Activated CD4-positive, alpha-beta T cell treated with anti-CD3 and anti-CD28 coated beads, Interleukin-10, Interleukin-2, amounts not matched to agents 100 ng/mL and 50 ng/mL, durations not matched to agents 16 hours and 8 hours (primary cell): ENCODE measurements at regions not wholly inside any gene's neighbourhood (a gene's known extent, or its start where the extent isn't known, plus 50 kb on each side); places are given as distances from the start of the nearest gene placed in this dataset.

Source experiments
- DNase-seq: peaks from one replicate; pipeline ENCODE4 v3.0.0-alpha.2; 2020

DNA sequence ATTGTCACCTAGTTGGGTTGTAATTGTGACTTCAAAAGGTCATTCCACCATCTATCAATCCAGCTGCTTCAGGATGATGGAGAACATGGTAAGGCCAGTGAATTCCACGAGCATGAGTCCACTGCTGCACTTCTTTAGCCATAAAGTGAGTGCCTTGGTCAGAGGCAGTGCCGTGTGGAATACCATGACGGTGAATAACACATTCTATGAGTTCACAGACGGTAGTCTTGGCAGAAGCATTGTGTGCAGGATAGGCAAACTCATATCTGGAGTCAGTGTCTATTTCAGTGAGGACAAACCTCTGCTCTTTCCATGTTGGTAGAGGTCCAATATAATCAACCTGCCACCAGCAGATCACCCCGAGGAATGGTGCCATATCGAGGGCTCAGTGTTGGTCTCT is 650.9 kb downstream of the KCNJ2 start:
- no peak for DNase-seq

DNA sequence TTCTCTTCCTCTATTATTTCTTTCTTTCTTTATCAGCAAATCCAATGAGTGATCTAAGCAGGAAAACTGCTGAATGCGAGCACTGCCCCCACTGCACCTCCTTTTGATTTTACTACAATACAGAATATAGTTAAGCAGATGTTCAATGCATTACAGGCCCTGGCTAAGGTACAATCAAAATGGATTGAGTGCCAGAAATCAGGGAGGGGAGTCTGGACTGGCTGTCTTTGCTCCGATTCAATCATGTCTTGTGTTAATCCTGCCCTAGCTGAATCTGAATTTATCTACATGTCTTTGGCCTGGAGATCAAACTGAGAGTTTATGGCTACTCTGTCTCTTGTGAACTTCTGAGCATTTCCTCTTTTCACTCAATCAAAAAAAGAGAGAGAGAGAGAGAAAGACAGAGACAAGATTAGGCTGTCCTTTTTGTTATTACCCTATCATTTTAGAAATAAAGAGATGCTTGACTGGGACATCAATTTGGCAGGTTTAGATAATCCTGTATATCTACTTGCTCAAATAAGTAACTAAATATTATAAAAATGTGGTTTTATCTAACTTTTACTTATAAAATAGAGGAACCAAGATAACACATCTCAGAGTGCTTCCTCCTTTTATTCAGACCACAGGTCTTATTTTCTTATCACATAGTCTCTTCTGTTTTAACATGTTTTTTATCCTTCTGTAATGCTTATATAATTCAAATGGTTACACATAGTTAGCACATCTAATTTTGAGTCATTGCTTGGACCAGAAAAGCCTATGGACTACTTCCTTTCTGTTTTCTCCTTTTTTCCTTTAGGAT is 656.2 kb downstream of the KCNJ2 start:
- DNase-seq: no peak

DNA sequence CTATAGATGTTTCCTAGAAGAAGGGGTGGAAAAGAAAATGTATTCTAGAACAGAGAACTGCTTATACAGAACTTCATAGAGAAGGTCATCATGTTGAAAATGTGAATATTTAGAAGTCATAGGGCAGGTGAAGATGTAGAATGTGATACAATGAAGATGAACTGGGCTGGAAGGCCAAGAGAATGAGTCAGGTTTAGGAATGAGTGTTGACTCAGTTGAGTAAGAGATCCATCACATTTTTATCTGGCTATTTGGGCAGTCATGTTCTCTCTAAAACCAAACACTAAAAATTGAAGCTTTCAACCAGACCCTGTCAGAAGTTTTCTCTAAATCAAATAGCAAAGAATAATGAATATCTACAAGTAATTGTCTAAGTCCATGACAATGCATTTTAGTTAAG is 660.5 kb downstream of the KCNJ2 start:
- DNase-seq: no peak

DNA sequence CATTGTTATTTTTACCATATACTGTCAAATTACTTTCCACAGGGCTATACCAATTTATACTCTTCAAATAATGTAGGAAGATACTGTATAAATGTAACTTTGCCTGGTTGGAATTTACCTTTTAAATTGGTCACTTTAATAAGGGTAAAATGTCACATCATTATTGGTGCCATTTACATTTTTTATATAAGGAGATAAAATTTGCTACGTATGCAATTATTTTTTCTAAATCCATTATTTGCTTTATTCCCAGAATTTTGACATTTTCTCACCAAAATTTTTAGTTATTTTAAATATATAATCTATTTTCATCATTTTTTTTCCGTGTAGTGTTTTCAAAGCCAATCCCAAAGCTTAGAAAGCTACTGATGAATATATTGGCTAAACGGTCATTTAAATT is 664.7 kb downstream of the KCNJ2 start:
- no peak for DNase-seq

DNA sequence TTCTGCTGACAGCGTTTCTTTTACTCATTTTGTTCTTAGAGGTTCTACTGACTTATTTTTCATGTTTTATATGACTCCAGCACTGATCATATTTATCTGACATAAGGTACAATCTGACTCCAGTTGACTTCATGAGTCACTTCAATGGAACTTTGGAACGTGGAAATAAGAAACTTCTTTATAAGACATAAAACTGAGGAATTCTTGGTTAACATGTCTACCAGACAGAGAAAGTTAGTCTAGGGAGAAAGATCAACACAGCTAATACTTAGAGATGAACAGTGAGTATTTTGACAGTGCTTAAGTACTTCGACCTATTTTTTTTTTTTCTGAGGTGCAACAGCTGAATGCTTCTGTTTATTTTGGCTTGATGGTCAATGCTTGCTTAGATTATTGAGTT is 679.5 kb downstream of the KCNJ2 start:
- DNase-seq: no peak

DNA sequence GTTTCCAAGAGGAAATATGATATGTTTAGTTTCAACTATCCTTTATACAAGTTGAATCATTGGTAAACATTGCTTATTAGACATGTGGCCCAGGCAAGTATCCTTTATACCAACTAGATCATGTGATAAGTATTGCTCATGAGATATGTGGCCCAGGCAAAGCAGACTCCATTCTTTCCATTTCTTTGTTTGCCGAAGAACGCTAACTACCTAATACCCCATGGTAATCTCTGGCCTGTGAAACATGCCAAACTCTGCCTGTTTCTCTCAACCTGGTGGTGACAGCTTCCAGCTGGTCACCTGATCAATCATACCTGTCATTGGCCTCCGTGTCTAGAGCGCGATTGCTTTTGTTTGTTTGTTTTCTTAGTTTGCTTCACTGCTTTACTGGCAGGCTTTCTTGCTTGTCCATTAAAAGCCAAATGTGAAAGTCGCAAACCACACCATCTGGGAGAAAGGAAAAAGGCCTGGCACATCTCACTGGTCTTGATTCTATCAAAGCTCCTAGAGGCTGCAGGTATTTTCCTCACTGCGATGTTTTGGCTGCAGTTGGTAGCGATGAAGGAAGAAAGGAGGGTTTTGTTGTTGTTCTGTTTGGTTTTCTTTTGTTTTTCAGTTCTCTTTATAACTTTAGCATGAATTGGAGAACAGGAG is 686.2 kb downstream of the KCNJ2 start:
- no peak for DNase-seq

DNA sequence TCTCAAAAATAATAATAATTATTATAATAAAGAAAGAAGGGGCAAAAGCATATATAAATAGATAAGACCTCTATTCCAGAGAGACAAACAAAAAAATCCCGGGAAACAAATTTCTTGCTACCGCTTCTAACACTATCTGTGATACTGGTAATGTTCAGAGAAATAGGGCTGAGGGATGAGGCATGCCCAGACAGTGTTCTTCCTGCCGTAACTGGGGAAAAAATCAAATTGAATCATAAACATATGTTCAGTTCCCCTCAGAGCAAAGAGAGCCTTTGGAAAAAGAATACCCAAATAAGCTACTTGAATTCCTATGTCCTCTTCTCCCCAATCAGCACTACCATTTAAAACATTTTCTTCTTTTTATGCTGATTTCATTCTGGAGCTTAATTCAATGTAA is 688.0 kb downstream of the KCNJ2 start:
- DNase-seq: no peak

DNA sequence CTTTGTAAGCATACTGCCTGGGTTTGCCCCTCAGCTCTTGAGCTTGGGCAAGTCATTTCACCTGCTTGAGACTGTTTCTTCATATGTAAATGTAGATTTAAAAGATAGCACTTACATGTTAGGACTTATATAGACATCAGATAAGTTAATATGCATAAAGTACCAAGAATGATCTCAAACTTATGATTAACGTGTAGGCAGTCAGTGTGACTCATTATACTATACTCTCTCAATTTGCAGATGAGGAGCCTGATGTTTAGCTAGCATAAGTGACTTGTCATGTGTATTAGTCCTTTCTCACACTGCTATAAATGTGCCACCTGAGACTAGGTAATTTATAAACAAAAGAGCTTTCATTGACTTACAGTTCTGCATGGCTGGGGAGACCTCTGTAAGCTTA is 690.5 kb downstream of the KCNJ2 start:
- no peak for DNase-seq

DNA sequence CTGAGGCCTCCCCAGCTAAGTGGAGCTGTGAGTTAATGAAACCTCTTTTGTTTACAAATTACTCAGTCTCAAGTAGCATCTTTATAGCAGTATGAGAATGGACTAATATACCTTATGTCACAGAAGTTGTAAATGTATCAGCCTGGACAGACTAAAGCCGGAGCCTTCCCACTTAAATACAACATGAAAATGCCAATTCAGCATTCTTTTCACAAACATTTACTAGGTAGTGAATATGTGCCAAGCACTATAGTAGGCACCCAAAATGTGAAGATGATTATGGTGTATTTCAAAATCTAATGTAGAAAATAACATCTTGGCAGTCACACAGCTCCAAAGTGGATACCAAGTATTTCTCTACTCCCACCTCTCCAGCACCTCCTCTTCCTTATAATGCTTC is 693.0 kb downstream of the KCNJ2 start:
- no peak for DNase-seq

DNA sequence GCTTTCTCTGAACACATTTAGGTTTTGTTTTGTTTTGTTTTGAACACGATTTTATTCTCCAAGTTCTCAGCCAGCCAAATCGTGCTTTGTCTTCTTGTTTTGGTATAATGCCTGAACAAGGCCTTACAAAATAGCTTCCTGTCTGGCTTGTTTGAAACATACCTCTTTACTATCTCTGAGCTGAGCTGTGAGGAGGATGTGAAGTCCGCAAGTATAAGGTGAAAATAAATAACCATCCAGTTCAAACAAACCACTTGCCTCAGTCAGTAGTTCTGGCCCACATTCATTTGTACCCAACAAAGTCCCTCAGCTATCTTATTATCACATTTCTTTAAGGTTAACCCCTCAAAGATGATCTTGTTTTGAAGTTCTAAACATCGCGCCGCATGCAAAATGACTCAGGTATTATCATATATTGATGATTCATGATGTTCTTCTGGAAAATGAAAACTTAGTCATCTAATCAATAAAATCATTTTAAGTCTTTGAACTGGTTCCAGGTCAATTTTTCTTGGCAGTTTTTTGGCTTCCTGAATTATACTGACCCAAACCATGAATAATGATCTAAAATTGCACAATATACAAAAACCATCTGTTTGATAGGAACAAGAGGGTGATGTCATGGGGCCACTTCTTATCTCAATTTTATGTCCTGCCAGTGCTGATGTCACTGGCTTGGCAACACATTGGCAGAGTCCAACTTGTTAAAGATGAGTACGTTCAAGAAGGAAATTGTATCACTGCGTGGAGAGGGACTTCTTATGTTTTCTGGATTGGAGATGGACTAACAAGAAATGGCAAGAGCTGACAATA is 694.3 kb downstream of the KCNJ2 start:
- no peak for DNase-seq

DNA sequence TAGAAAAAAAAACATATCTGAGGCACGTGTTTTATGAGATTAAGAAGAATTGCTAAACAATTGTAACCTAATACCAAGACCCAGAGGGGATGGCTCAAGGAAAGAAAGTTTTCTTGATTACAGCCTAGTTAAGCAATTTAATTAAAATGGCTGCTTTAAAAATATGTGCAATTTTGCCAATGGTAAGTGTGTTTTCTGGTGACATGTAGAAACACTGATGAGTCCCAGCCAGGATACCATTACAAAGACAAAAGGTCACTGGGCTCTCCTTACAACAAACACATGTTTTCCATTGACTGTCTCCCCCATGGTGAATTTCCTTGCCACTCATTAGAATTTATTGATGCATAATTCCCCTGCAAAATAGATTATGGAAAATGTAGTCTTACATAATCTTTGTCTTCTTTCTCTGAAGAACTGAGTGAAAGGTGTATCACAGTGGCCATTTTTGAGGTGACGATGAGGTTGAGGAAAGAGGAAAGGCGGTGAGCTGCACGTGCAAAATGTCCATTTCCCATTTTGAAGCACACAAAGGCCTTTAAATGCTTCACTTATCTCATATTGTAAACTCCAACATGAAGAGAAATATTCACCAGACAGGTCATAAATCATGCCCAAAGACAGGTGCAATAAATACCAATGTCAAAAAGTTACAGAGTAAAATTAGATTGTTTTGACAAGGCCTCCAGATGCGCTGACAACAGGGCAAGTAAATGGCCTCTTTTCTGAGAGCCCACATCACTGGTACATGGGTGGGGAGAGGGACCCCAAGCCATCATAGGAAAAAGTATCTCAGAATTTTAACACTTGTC is 696.9 kb downstream of the KCNJ2 start:
- no peak for DNase-seq

DNA sequence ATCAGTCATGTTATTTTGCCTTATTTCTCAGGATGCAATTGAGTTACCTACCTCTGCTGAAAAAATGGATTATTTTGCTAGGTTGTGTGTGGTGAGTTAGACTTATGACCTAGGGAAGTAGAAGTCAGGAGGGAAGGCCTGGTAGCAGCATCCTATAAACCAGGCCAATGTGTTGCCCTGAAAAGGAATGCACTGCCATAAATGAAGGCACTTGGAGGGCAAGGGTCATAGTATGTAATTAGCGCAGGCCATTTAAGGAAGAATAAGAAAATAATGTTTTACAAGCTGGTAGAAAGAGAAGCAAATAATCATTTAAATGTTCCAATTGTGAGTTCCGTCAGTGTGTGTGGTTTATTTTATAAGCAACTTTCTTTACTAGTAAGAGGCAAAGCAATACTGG is 698.8 kb downstream of the KCNJ2 start:
- no peak for DNase-seq

DNA sequence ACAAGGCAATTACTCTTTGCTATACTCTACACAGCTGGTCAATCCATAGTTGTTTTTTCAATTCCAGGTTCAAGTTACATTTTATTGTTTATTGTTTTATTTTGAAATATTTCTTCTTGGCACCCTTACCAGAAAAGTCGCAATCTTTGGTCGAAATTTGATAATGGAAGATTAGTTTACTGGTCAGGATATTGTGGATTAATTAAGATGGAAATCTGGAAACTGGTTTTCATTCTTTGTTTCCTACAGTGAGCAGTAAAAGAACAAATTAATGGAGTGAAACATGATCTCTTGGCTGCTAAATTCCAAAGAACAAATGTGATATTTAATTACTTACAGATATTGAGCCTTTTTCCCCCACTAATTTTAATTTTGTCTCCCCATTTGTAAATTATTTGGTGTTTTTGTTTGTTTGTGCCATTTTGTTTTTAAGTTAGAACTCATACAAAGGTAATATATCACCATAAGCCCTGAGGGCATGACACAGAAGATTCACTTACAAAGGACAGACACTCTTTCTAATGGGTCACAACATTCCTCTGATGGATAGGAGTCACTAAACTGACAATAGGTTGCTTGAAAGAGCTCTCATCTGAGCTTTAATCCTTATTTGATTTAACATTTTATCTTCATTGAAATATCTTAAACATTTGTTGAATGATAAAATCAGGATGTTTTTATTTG is 700.2 kb downstream of the KCNJ2 start:
- no peak for DNase-seq

DNA sequence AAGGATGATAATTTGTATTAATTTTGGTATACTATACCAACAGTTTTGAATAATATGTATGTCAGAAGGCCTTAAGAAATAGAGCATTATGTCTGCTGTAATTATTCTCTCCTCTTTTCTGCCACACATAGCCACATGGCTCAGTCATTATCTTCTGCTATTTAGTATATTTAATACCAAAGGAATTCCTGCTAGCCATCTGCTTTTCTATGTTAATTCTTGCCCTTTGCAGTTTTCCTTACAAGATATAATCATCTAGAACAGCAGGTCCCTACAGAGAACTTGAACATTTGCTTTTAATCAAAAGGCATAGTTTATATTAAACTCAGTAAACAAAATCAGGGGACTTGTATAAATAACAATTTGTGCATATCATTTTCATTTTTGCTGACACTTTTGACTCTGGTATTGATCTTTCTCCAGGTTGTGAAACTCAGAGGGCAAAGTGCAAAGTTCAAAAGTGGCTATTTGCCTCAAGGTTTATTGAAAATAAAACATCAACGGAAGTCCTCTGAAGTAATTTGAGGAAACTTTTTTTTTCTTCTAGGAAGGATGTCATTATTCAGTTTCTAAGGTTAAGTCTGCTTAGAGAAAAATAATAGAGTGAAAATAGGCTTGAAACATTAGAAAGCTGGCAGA is 702.0 kb downstream of the KCNJ2 start:
- no peak for DNase-seq

DNA sequence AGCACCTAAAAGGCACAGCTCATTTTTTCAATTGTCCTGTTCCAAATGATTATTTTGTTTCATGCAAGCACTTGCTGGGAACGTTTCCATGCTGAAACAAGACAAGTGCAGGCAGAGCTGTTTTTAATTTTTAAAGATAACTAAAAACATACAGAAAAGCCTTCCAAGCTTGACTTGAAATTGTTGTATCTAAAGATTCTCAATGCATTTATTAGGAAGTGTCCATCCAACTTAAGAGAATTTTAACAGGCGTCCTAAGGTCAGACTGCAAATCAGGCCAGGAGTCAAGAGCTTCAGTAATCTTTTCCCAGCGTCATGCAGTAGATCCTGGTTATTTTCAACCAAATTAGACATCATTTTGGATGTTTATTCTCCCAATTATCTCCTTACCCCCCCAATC is 702.8 kb downstream of the KCNJ2 start:
- DNase-seq: no peak

DNA sequence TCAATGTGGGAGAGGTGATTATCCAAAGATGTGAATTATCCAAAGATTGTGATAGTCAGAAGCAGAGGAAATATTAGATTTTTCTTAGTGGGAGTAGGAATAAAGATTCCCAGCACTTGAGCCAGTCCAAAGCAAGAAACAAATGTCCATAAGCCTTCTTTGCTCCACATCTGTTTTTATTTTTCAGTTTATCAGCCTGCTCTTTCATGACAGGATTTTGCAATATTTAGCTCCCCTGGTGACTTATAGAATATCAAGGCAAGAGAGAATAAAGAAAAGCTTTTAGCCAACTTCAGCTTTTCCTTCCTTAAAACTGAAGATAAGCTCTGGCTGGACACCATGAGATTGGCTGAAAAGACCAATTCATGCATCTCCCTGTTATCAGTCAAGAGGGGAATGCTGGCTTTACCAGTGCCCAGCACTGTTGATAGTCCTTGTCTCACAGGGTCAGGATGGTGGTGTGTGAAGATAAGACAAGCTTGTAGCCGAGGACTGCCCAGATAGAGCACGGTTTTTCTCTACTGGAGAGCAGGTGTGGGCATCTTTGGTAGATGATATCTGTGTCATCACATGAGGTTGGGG is 706.5 kb downstream of the KCNJ2 start:
- no peak for DNase-seq

DNA sequence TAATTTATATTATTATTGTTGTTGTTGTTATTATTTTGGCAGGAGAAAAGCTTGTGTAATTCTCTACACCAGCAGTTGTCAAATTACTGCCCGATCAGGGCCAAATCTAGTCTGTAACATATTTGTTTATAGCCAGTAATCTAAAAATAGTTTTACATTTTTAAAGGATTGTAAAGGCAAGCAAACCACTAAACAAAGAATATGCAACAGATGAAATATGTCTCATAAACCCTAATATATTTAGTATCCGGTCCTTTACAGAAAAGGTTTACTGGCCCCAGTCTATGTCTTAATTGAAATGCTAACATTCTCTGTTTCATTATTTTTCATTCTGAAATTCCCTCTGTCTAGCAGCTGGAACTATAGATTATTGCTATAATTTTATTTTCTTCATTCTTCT is 709.5 kb downstream of the KCNJ2 start:
- no peak for DNase-seq

DNA sequence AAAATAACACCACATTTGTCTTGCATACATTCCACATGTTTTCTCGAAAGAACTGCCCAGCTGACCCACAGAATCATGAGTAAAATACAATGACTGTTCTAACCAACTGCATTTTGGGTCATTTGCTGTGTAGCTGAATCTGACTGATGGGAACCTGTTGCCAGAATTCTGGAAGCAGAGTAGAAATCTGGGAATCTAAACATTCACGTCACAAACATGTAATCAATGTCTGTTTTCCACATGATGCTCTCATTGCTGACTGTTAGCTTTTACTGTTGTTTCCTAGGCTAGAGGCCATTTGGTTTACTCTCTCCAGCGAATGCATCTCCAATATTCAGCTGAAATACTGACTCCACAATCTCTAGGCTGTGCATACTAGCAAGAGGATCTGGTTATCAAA is 710.1 kb downstream of the KCNJ2 start:
- no peak for DNase-seq

DNA sequence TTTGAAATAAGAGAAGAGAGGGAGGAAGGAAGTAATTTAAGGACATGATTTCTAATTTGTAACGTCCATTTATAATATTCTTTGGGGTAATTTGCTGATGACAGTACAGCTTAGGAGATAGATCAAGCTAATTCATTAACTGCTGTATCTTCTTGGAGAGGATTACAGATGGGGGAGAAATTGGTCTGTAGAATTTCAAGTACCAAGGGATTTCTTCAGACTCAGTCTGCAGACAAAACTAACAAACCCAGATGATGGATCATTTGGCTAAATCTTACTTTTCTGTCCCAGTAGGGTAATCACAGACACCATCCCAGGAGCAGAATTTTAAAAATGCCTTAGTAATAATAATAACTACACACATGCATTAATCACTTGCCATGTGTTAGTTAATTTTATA is 711.8 kb downstream of the KCNJ2 start:
- DNase-seq: no peak

DNA sequence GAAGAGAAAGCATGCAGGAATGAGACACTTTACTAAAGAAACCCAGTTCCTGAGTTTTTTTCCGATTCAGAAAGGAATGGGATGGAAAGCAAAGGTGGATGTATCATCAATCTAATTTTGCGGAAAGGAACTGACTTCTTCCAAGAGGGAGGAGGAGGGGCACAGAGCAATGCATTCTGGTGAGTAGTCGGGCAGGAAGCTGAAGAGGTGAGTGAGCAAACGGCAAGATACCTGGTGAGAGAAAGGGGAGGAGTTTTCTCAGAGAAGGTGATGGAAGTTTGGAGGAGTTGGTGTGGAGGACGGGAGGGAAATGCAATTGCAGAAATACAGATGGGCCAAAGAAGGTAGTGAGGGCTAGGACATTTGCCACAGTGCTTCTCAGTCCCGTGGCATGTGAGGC is 713.2 kb downstream of the KCNJ2 start:
- no peak for DNase-seq

DNA sequence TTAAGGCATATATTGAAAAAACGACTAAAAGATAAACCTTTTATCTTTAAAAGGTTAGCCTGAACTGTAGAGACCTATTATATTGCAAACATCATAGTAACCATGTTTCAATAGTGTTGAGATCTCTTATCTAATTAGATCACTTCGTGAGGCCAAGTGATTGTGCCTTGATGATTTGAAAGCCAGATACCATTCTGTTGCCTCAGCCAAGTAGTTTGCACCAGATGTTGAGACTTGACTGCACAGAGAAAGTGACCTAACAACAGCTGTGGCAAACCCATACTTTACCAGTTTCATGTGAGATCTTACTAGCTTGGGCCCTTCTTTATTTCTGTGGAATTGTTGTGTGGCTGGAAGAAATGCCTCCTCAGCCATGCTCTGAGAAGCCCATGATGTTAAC is 717.3 kb downstream of the KCNJ2 start:
- DNase-seq: no peak

DNA sequence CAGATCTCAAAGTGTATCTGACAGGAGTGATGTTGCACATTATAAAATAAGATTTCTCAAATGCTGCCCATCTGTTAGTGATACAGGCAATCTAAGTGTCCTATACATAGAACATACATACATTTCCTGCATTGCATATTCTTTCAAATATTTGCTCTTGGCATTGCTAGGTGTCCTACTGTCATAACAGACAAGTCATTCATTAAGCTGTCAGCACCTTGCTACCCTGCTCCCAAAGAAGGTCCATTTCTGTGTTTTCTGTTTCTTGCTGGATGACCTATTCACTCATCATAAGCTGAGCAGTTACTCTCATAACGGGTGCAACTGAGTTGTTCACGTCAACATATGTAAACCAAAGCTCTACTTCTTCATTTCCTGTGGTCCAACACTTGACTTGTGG is 719.0 kb downstream of the KCNJ2 start:
- no peak for DNase-seq
